GM23338 (cell line): ENCODE measurements at regions not wholly inside any gene's neighbourhood (a gene's known extent, or its start where the extent isn't known, plus 50 kb on each side); places are given as distances from the start of the nearest gene placed in this dataset.

Experiments used
- EZH2 ChIP-seq: fragments of 200-600 bp; sonication (generic); IDR thresholded peaks from one replicate; pipeline ENCODE4 v1.8.0; 2017; ENCODE audit warnings: antibody characterized with exemption, mild to moderate bottlenecking, low read depth; ENCODE audit not compliant: unreplicated experiment
- JUNB ChIP-seq: IDR thresholded peaks from one replicate; pipeline ENCODE4 v1.6.1; 2016; ENCODE audit warnings: antibody characterized with exemption; ENCODE audit not compliant: unreplicated experiment
- STAT1 ChIP-seq: IDR thresholded peaks from one replicate; pipeline ENCODE4 v1.6.1; 2016; ENCODE audit warnings: antibody characterized with exemption; ENCODE audit not compliant: unreplicated experiment
- TF ChIP-seq, protein P1 (sequence below): IDR thresholded peaks from one replicate; pipeline ENCODE4 v1.6.1; 2018; ENCODE audit warnings: antibody characterized with exemption; ENCODE audit not compliant: unreplicated experiment
- TF ChIP-seq, protein P2 (sequence below), 2 experiments: fragments of 200-600 bp in 1 of 2; sonication (generic) in 1 of 2; conservative IDR thresholded peaks; 2 replicates each; pipeline versions ENCODE4 v1.5.1 to v1.6.1; 2016 to 2017; ENCODE audit warnings: antibody characterized with exemption in 2 of 2, low read depth in 2 of 2, mild to moderate bottlenecking in 2 of 2, moderate library complexity in 1 of 2

DNA sequence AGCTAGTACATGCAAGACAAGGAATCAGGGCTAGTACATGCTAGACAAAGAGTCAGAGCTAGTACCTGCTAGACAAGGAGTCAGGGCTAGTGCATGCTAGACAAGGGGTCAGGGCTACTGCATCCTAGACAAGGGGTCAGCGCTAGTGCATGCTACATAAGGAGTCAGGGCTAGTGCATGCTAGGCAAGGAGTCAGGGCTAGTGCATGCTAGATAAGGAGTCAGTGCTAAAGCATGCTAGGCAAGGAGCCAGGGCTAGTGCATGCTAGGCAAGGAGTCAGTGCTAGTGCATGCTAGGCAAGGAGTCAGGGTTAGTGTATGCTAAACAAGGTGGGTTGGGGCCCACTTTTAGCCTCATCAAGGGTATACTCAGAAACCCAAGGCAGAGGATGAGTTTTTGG lies 90.1 kb upstream of the FAM136A start:
- TF ChIP-seq, protein P1, sequence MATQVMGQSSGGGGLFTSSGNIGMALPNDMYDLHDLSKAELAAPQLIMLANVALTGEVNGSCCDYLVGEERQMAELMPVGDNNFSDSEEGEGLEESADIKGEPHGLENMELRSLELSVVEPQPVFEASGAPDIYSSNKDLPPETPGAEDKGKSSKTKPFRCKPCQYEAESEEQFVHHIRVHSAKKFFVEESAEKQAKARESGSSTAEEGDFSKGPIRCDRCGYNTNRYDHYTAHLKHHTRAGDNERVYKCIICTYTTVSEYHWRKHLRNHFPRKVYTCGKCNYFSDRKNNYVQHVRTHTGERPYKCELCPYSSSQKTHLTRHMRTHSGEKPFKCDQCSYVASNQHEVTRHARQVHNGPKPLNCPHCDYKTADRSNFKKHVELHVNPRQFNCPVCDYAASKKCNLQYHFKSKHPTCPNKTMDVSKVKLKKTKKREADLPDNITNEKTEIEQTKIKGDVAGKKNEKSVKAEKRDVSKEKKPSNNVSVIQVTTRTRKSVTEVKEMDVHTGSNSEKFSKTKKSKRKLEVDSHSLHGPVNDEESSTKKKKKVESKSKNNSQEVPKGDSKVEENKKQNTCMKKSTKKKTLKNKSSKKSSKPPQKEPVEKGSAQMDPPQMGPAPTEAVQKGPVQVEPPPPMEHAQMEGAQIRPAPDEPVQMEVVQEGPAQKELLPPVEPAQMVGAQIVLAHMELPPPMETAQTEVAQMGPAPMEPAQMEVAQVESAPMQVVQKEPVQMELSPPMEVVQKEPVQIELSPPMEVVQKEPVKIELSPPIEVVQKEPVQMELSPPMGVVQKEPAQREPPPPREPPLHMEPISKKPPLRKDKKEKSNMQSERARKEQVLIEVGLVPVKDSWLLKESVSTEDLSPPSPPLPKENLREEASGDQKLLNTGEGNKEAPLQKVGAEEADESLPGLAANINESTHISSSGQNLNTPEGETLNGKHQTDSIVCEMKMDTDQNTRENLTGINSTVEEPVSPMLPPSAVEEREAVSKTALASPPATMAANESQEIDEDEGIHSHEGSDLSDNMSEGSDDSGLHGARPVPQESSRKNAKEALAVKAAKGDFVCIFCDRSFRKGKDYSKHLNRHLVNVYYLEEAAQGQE: no peak
- TF ChIP-seq, protein P2, sequence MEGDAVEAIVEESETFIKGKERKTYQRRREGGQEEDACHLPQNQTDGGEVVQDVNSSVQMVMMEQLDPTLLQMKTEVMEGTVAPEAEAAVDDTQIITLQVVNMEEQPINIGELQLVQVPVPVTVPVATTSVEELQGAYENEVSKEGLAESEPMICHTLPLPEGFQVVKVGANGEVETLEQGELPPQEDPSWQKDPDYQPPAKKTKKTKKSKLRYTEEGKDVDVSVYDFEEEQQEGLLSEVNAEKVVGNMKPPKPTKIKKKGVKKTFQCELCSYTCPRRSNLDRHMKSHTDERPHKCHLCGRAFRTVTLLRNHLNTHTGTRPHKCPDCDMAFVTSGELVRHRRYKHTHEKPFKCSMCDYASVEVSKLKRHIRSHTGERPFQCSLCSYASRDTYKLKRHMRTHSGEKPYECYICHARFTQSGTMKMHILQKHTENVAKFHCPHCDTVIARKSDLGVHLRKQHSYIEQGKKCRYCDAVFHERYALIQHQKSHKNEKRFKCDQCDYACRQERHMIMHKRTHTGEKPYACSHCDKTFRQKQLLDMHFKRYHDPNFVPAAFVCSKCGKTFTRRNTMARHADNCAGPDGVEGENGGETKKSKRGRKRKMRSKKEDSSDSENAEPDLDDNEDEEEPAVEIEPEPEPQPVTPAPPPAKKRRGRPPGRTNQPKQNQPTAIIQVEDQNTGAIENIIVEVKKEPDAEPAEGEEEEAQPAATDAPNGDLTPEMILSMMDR (conservative IDR thresholded peaks at IDR 0.05; ENCODE audit: low read depth in 2 of 2): no peak
- TF ChIP-seq JUNB: no peak
- no peak for TF ChIP-seq EZH2
- no peak for TF ChIP-seq STAT1
